ENCODE measurements at regions not wholly inside any gene's neighbourhood (a gene's known extent, or its start where the extent isn't known, plus 50 kb on each side); places are given as distances from the start of the nearest gene placed in this dataset.
A peak's percentile ranks its signal among the peaks of the same experiment; 100 is the strongest.
"Not testable (repeated sequence)": the region's sequence is repeated elsewhere in the genome, so short reads cannot be mapped to it uniquely, and the experiment has no call there.

- DNase-seq (ENCODE audit: low read depth): no peak
- in situ Hi-C loops (cut with HindIII; ENCODE audit: low pct_unique_long_range_greater_than_20kb, low sequenced_read_pairs): no loop called here
These were observed 124.7 kb downstream of the MATN1 start for GRCh38 chr1:30598571-30599114.

- DNase-seq (ENCODE audit: low read depth): no peak
- in situ Hi-C loops (cut with HindIII; ENCODE audit: low pct_unique_long_range_greater_than_20kb, low sequenced_read_pairs): no loop called here
These were observed 125.7 kb downstream of the MATN1 start for GRCh38 chr1:30597711-30598110.

- in situ Hi-C loops (cut with HindIII; ENCODE audit: low pct_unique_long_range_greater_than_20kb, low sequenced_read_pairs): no loop called here
- DNase-seq (ENCODE audit: low read depth): no peak
These were observed 126.5 kb downstream of the MATN1 start for GRCh38 chr1:30596891-30597290.

GRCh38 chr1:30596470-30596869 lies 126.9 kb downstream of the MATN1 start:
- no peak for DNase-seq (ENCODE audit: low read depth)
- in situ Hi-C loops (cut with HindIII; ENCODE audit: low pct_unique_long_range_greater_than_20kb, low sequenced_read_pairs): no loop called here

- in situ Hi-C loops (cut with HindIII; ENCODE audit: low pct_unique_long_range_greater_than_20kb, low sequenced_read_pairs): no loop called here
- DNase-seq (ENCODE audit: low read depth): no peak
These were observed 134.3 kb downstream of the MATN1 start for GRCh38 chr1:30589083-30589482.

- DNase-seq (ENCODE audit: low read depth): no peak
- in situ Hi-C loops (cut with HindIII; ENCODE audit: low pct_unique_long_range_greater_than_20kb, low sequenced_read_pairs): no loop called here
These were observed 134.9 kb downstream of the MATN1 start for GRCh38 chr1:30588311-30589073.

- DNase-seq (ENCODE audit: low read depth): no peak
- in situ Hi-C loops (cut with HindIII; ENCODE audit: low pct_unique_long_range_greater_than_20kb, low sequenced_read_pairs): no loop called here
These were observed 136.7 kb downstream of the MATN1 start for GRCh38 chr1:30586671-30587070.

GRCh38 chr1:30579580-30579979 lies 143.8 kb downstream of the MATN1 start:
- in situ Hi-C loops (cut with HindIII; ENCODE audit: low pct_unique_long_range_greater_than_20kb, low sequenced_read_pairs): no loop called here
- DNase-seq (ENCODE audit: low read depth): no peak

GRCh38 chr1:30575066-30575465 lies 148.3 kb downstream of the MATN1 start:
- peak; percentile 52 for DNase-seq (ENCODE audit: low read depth)
- in situ Hi-C loops (cut with HindIII; ENCODE audit: low pct_unique_long_range_greater_than_20kb, low sequenced_read_pairs): no loop called here

GRCh38 chr1:30572192-30572591 lies 151.2 kb downstream of the MATN1 start:
- in situ Hi-C loops (cut with HindIII; ENCODE audit: low pct_unique_long_range_greater_than_20kb, low sequenced_read_pairs): no loop called here
- peak; percentile 32 for DNase-seq (ENCODE audit: low read depth)

GRCh38 chr1:30571380-30571779 lies 152.0 kb downstream of the MATN1 start:
- in situ Hi-C loops (cut with HindIII; ENCODE audit: low pct_unique_long_range_greater_than_20kb, low sequenced_read_pairs): no loop called here
- DNase-seq (ENCODE audit: low read depth): no peak

- no peak for DNase-seq (ENCODE audit: low read depth)
- in situ Hi-C loops (cut with HindIII; ENCODE audit: low pct_unique_long_range_greater_than_20kb, low sequenced_read_pairs): no loop called here
These were observed 154.0 kb downstream of the MATN1 start for GRCh38 chr1:30569384-30569783.

- in situ Hi-C loops (cut with HindIII; ENCODE audit: low pct_unique_long_range_greater_than_20kb, low sequenced_read_pairs): no loop called here
- DNase-seq (ENCODE audit: low read depth): no peak
These were observed 160.8 kb downstream of the MATN1 start for GRCh38 chr1:30562559-30562958.

GRCh38 chr1:30551603-30552002 lies 171.8 kb downstream of the MATN1 start:
- in situ Hi-C loops (cut with HindIII; ENCODE audit: low pct_unique_long_range_greater_than_20kb, low sequenced_read_pairs): no loop called here
- DNase-seq (ENCODE audit: low read depth): no peak

- in situ Hi-C loops (cut with HindIII; ENCODE audit: low pct_unique_long_range_greater_than_20kb, low sequenced_read_pairs): no loop called here
- no peak for DNase-seq (ENCODE audit: low read depth)
These were observed 172.8 kb downstream of the MATN1 start for GRCh38 chr1:30550365-30551220.

GRCh38 chr1:30549872-30550271 lies 173.5 kb downstream of the MATN1 start:
- in situ Hi-C loops (cut with HindIII; ENCODE audit: low pct_unique_long_range_greater_than_20kb, low sequenced_read_pairs); DNase-seq (ENCODE audit: low read depth): not testable (repeated sequence)

GRCh38 chr1:30548294-30548693 lies 175.1 kb downstream of the MATN1 start:
- in situ Hi-C loops (cut with HindIII; ENCODE audit: low pct_unique_long_range_greater_than_20kb, low sequenced_read_pairs): no loop called here
- DNase-seq (ENCODE audit: low read depth): no peak

- in situ Hi-C loops (cut with HindIII; ENCODE audit: low pct_unique_long_range_greater_than_20kb, low sequenced_read_pairs); DNase-seq (ENCODE audit: low read depth): not testable (repeated sequence)
These were observed 176.1 kb downstream of the MATN1 start for GRCh38 chr1:30547326-30547725.

GRCh38 chr1:30545365-30545764 lies 178.0 kb downstream of the MATN1 start:
- in situ Hi-C loops (cut with HindIII; ENCODE audit: low pct_unique_long_range_greater_than_20kb, low sequenced_read_pairs): no loop called here
- DNase-seq (ENCODE audit: low read depth): no peak
